GM12872 (cell line): ENCODE measurements at regions not wholly inside any gene's neighbourhood (a gene's known extent, or its start where the extent isn't known, plus 50 kb on each side); places are given as distances from the start of the nearest gene placed in this dataset.

Experiments
- TF ChIP-seq, protein P1 (sequence below): IDR thresholded peaks from 3 replicates; pipeline ENCODE4 v1.5.1; 2011; ENCODE audit warnings: low read depth, mild to moderate bottlenecking, low read length, moderate library complexity; ENCODE audit not compliant: insufficient read depth

DNA sequence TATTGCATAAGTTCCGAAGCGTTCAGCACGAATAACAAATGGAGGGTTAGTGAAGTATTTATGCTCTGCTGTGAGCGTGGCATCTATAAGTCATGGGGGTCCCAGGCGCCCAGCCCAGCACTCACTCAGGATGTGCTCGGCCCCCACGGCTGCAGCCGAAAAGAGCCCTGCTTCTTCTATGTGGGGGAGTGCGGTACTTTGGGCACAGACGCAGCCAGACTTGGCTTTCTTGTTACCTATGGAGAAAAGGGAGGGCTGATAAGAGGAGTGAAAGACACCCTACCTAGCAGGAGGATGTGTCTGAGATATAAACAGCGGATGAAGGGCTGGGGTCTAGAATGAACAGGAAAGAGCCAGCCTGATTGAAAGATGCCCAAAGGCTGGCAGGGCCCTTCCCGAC is 51.4 kb downstream of the MRPL36 start:
- TF ChIP-seq, protein P1, sequence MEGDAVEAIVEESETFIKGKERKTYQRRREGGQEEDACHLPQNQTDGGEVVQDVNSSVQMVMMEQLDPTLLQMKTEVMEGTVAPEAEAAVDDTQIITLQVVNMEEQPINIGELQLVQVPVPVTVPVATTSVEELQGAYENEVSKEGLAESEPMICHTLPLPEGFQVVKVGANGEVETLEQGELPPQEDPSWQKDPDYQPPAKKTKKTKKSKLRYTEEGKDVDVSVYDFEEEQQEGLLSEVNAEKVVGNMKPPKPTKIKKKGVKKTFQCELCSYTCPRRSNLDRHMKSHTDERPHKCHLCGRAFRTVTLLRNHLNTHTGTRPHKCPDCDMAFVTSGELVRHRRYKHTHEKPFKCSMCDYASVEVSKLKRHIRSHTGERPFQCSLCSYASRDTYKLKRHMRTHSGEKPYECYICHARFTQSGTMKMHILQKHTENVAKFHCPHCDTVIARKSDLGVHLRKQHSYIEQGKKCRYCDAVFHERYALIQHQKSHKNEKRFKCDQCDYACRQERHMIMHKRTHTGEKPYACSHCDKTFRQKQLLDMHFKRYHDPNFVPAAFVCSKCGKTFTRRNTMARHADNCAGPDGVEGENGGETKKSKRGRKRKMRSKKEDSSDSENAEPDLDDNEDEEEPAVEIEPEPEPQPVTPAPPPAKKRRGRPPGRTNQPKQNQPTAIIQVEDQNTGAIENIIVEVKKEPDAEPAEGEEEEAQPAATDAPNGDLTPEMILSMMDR: no peak

DNA sequence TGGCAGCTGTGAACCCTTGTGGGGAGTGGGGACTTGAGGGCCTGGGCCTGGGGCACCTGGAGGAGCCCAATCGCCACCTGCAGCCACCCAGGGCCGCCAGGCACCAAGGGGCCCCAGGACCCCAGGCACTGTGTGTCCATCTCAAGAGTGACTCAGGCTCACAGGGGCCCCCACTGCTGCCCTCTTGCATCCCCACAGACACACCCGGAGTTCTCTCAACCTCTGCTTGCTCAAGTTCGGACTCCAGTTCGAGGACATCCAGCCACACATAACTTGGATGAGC is 51.9 kb downstream of the MRPL36 start:
- TF ChIP-seq, protein P1: no peak

DNA sequence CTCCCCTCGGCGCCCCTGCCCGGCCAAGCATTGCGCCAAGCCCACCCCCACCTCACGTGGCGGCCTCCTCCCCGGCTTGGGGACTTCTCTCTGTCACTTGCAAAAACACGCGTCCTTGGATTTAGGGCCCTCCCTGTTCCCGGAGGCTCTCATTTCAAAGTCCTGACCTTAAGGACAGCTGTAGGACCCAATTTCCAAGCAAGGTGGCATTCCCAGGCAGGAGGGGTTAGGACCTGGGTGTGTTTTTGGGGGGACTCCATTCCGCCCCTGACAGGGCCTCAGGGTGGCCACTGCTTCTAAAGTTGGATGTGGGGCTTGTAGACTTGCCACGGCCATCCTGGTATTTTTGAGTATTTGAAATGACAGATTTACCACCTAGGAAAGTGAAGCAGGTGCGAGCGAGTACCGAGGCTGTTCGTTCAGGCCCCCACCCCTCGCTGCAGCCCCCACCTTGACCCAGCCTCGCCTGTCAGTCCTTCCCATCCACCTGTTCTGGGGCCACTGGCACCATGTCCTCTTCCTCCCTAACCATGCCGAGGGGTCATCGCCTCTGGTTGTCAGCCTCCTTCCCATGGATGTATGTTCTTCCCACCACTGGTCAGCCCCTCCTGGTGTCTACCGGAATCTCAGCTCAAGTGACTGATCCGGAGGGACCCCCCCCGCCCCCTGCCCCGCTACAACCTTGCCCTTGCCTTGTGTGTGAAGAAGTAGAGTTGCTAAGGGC is 52.4 kb downstream of the MRPL36 start:
- TF ChIP-seq, protein P1: no peak

DNA sequence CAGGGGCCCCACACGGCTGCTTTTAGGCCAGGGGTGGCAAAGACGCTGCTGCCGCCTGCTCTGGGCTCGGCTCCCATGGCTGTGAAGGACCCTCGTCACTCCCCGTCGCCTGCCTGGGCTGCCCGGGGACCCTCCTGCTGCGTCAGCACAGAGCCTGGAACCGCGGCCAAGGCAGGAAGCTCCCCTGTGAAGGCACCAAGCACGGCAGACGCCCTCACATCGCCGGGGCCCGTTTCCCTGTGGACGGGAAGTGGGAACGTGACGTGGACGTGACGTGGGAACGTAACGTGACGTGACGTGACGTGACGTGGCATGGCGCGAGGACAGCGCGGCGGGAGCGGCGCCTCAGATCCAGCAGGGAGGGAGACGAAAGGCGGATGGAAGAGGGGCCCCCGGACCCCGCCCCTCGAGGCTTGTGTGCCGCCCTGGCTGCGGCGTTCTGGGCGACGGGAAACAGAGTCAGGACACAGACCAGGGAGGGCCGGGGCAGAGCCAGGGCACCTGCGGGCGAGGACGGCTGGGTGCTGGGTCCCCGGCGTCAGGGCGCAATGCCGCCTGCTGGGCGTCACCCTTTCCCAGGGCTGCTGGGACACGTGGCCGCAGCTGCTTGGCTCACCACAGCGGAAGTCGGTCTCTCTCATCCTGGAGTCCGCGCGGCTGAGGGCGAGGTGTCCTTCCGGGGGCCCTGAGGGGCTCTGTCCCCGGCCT is 53.1 kb downstream of the MRPL36 start:
- TF ChIP-seq, protein P1: no peak

DNA sequence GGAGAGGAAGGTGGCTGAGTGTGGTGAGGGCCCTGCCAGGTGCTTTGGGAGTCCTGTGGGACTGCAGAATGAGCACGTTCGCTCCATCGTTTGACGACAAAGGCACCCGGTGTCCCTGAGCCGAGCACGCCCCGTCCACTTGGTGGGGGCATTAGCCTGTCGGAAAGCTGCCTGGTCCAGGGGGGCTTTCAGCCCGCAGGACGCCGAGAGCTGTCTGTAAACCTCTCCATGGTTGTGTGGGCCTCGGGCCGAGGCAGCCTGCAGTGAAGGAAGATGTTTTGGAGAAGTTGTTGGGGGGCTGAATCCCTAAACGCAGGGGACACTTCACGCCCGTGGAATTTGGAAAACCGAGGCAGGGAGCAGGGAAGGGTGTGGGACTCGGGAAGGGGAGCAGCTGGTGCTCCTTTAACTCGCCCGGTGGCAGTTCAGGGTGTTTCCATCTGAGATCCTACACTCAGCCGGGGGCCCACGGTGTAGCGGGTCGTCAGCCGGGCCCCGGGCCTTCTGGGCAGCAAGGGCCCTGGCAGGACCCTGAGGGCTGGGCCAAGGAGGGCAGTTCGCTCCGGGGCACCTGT is 53.8 kb downstream of the MRPL36 start:
- TF ChIP-seq, protein P1: no peak

DNA sequence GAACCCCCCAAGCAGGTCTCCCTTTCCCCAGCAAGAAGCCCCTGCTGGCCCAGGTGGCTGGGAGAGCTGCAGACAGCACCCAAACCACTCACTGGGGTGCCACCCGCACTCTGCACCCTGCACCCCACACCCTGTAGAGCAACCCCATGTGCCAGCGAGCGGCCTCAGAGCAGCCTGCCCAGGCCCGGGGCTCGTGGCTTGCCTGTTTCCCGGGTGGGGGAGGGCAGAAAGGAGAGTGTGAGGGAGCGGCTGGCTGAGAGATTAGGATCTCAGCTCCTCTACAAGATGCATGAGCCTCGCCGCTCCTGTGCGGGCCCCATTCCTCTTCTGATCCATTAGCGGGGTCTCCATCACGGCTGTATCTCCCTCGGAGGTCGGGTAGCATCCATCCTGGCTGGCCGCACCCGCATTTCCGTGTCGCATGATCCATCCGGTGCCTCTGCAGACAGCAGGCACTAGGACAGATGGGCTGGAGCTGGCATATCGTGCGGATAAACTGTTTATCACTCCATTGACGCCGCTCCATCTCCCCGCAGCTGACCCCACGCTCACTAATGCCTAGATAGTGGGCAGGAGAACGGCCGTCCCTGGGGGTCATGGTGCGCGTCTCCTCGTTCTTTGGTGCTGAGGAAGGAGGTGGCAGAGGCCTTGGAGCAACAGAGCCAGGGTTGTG is 54.4 kb downstream of the MRPL36 start:
- TF ChIP-seq, protein P1: no peak

DNA sequence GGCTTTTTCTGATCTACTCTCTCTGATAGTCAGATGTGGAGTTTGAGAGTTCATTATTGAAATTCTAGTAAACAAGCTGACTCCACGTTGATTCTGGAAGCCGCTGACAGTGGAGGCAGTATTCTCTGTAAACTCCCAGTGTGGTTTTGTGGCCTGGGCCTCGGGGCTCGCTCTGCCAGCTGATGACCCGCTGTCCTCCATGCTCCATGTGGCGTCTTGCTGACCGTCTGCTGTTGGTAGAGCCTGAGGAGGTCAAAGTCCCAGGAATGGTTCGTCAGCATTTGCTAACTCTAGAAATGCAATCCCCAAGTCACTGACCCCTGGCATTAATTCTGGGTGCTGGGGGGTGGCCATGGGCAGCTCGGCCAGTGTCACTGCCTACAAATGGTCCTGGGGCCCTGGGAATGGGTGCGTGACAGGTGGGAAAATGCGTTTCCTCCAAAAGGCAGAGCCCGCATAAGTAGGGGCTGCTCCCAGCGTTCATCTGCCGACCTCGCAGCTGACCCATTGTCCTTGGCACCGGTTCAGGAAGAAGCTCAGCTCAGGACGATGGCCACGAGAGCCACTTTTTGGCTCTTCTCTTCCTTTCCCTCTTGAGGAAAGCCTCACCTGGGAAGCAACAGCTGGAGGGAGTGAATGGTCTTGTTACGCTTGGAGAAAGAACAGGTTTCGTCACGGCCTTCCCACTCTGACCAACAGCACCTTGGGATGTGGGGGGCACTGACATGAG is 55.1 kb downstream of the MRPL36 start:
- TF ChIP-seq, protein P1: no peak
